Stimulated activated effector memory CD8-positive, alpha-beta T cell treated with anti-CD3 and anti-CD28 coated beads, Interleukin-12 subunit alpha, Interleukin-12 subunit beta, amount 100 ng/mL, for 72 hours (primary cell): ENCODE measurements at regions not wholly inside any gene's neighbourhood (a gene's known extent, or its start where the extent isn't known, plus 50 kb on each side); places are given as distances from the start of the nearest gene placed in this dataset.
"Not testable (repeated sequence)": the region's sequence is repeated elsewhere in the genome, so short reads cannot be mapped to it uniquely, and the experiment has no call there.

Source experiments
- ATAC-seq: fragments of 150-1000 bp; cut with Tn5 transposase; 2 replicates; pipeline ENCODE4 v1.10.0; 2021
- DNase-seq, 2 donors: peaks; one replicate each; pipeline ENCODE4 v3.0.0; 2021 to 2022; ENCODE audit warnings: low spot score in 2 of 2
- H3K27ac Mint-ChIP-seq: one replicate; pipeline ENCODE4 v1.8.0; 2022; ENCODE audit warnings: mild to moderate bottlenecking, mixed read lengths
- H3K36me3 Mint-ChIP-seq: one replicate; pipeline ENCODE4 v1.8.0; 2022; ENCODE audit warnings: mild to moderate bottlenecking, mixed read lengths
- H3K4me1 Mint-ChIP-seq: one replicate; pipeline ENCODE4 v1.8.0; 2022; ENCODE audit warnings: mixed read lengths
- H3K4me3 Mint-ChIP-seq: one replicate; pipeline ENCODE4 v1.8.0; 2022; ENCODE audit warnings: mild to moderate bottlenecking, mixed read lengths
- H3K9me3 Mint-ChIP-seq: one replicate; pipeline ENCODE4 v1.8.0; 2022; ENCODE audit warnings: mixed read lengths

- ATAC-seq, result no peak
- Mint-ChIP-seq H3K36me3 (no peaks in the 10 kb centered on the region), H3K4me3 (no peak overlapping the region), H3K27ac (no peak overlapping the region), H3K9me3 (peaks cover 21% of the 10 kb centered on the region), H3K4me1 (no peaks in the 10 kb centered on the region)
- no peak for DNase-seq
Observed at GRCh38 chr2:215635071-215635787, 199.4 kb upstream of the FN1 start.

- DNase-seq (no peak), ATAC-seq (no peak)
- H3K4me3 Mint-ChIP-seq, result no peak overlapping the region
Observed at GRCh38 chr2:215633360-215633759, 197.5 kb upstream of the FN1 start.

GRCh38 chr2:215631696-215632095, 195.8 kb upstream of the FN1 start:
- H3K4me3 Mint-ChIP-seq, result no peak overlapping the region
- H3K27ac Mint-ChIP-seq, result no peak overlapping the region
- H3K9me3 Mint-ChIP-seq, result peaks cover 11% of the 10 kb centered on the region
- DNase-seq, result no peak
- no peaks in the 10 kb centered on the region for H3K4me1 Mint-ChIP-seq
- no peaks in the 10 kb centered on the region for H3K36me3 Mint-ChIP-seq
- ATAC-seq, result no peak

More at GRCh38 chr2:215633360-215633759, 197.5 kb upstream of the FN1 start:
- Mint-ChIP-seq H3K4me1 (no peaks in the 10 kb centered on the region), H3K9me3 (peaks cover 14% of the 10 kb centered on the region), H3K36me3 (no peaks in the 10 kb centered on the region), H3K27ac (no peak overlapping the region)

- H3K36me3 Mint-ChIP-seq, DNase-seq, H3K27ac Mint-ChIP-seq, H3K4me3 Mint-ChIP-seq, H3K4me1 Mint-ChIP-seq, ATAC-seq, H3K9me3 Mint-ChIP-seq: not testable (repeated sequence)
Observed at GRCh38 chr2:215630796-215631195, 194.9 kb upstream of the FN1 start.

- H3K4me3 Mint-ChIP-seq, result no peak overlapping the region
- ATAC-seq (no peak), DNase-seq (no peak)
- H3K4me1 Mint-ChIP-seq, result no peaks in the 10 kb centered on the region
- H3K36me3 Mint-ChIP-seq, result no peaks in the 10 kb centered on the region
- H3K9me3 Mint-ChIP-seq, result peaks cover 3% of the 10 kb centered on the region
- no peak overlapping the region for H3K27ac Mint-ChIP-seq
Observed at GRCh38 chr2:215627771-215628170, 191.9 kb upstream of the FN1 start.

GRCh38 chr2:215626812-215627281, 191.0 kb upstream of the FN1 start:
- Mint-ChIP-seq H3K36me3 (no peaks in the 10 kb centered on the region), H3K4me3 (no peak overlapping the region), H3K9me3 (peaks cover 3% of the 10 kb centered on the region), H3K27ac (no peak overlapping the region), H3K4me1 (no peaks in the 10 kb centered on the region)
- no peak for DNase-seq
- no peak for ATAC-seq

- Mint-ChIP-seq H3K4me3 (no peak overlapping the region), H3K36me3 (no peaks in the 10 kb centered on the region), H3K27ac (no peak overlapping the region), H3K4me1 (no peaks in the 10 kb centered on the region), H3K9me3 (peaks cover 3% of the 10 kb centered on the region)
- no peak for DNase-seq
- ATAC-seq, result no peak
Observed at GRCh38 chr2:215626063-215626462, 190.2 kb upstream of the FN1 start.

- Mint-ChIP-seq H3K4me3 (no peak overlapping the region), H3K9me3 (no peaks in the 10 kb centered on the region), H3K4me1 (no peaks in the 10 kb centered on the region), H3K36me3 (no peaks in the 10 kb centered on the region), H3K27ac (no peak overlapping the region)
- DNase-seq (no peak), ATAC-seq (no peak)
Observed at GRCh38 chr2:215625207-215625606, 189.3 kb upstream of the FN1 start.

GRCh38 chr2:215624423-215624829, 188.6 kb upstream of the FN1 start:
- Mint-ChIP-seq H3K4me3 (no peak overlapping the region), H3K27ac (no peak overlapping the region), H3K9me3 (no peaks in the 10 kb centered on the region), H3K36me3 (no peaks in the 10 kb centered on the region), H3K4me1 (no peaks in the 10 kb centered on the region)
- ATAC-seq (no peak), DNase-seq (no peak)

- Mint-ChIP-seq H3K4me3 (no peak overlapping the region), H3K27ac (no peak overlapping the region), H3K9me3 (no peaks in the 10 kb centered on the region), H3K4me1 (no peaks in the 10 kb centered on the region), H3K36me3 (no peaks in the 10 kb centered on the region)
- no peak for DNase-seq
- no peak for ATAC-seq
Observed at GRCh38 chr2:215622837-215623236, 187.0 kb upstream of the FN1 start.

- Mint-ChIP-seq H3K4me3 (no peak overlapping the region), H3K9me3 (no peaks in the 10 kb centered on the region), H3K27ac (no peak overlapping the region), H3K4me1 (no peaks in the 10 kb centered on the region), H3K36me3 (no peaks in the 10 kb centered on the region)
- ATAC-seq (no peak), DNase-seq (no peak)
Observed at GRCh38 chr2:215621381-215621780, 185.5 kb upstream of the FN1 start.

- H3K4me3 Mint-ChIP-seq, result no peak overlapping the region
- no peaks in the 10 kb centered on the region for H3K36me3 Mint-ChIP-seq
- no peak overlapping the region for H3K27ac Mint-ChIP-seq
- no peaks in the 10 kb centered on the region for H3K9me3 Mint-ChIP-seq
- peak; percentile 8 for ATAC-seq
- no peaks in the 10 kb centered on the region for H3K4me1 Mint-ChIP-seq
- DNase-seq, result no peak
Observed at GRCh38 chr2:215620528-215620927, 184.7 kb upstream of the FN1 start.

GRCh38 chr2:215619989-215620388, 184.1 kb upstream of the FN1 start:
- Mint-ChIP-seq H3K27ac (no peak overlapping the region), H3K4me1 (no peaks in the 10 kb centered on the region), H3K4me3 (no peak overlapping the region), H3K9me3 (no peaks in the 10 kb centered on the region), H3K36me3 (no peaks in the 10 kb centered on the region)
- no peak for ATAC-seq
- no peak for DNase-seq

GRCh38 chr2:215619022-215619958, 183.4 kb upstream of the FN1 start:
- DNase-seq (no peak), ATAC-seq (peak; percentile 27)
- H3K4me1 Mint-ChIP-seq, result no peaks in the 10 kb centered on the region
- no peak overlapping the region for H3K27ac Mint-ChIP-seq
- no peaks in the 10 kb centered on the region for H3K9me3 Mint-ChIP-seq
- H3K4me3 Mint-ChIP-seq, result no peak overlapping the region
- H3K36me3 Mint-ChIP-seq, result no peaks in the 10 kb centered on the region

- Mint-ChIP-seq H3K9me3 (no peaks in the 10 kb centered on the region), H3K36me3 (no peaks in the 10 kb centered on the region), H3K27ac (no peak overlapping the region), H3K4me3 (no peak overlapping the region), H3K4me1 (no peaks in the 10 kb centered on the region)
- no peak for ATAC-seq
- no peak for DNase-seq
Observed at GRCh38 chr2:215618145-215618544, 182.3 kb upstream of the FN1 start.
